ENCODE measurements at regions not wholly inside any gene's neighbourhood (a gene's known extent, or its start where the extent isn't known, plus 50 kb on each side); places are given as distances from the start of the nearest gene placed in this dataset.

- TF ChIP-seq, protein P1, sequence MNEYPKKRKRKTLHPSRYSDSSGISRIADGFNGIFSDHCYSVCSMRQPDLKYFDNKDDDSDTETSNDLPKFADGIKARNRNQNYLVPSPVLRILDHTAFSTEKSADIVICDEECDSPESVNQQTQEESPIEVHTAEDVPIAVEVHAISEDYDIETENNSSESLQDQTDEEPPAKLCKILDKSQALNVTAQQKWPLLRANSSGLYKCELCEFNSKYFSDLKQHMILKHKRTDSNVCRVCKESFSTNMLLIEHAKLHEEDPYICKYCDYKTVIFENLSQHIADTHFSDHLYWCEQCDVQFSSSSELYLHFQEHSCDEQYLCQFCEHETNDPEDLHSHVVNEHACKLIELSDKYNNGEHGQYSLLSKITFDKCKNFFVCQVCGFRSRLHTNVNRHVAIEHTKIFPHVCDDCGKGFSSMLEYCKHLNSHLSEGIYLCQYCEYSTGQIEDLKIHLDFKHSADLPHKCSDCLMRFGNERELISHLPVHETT (tag by site-specific recombination; IDR thresholded peaks at IDR 0.05), result no peak
- TF ChIP-seq ZNF624 (tag by site-specific recombination; IDR thresholded peaks at IDR 0.05), result no peak
- TF ChIP-seq ZNF175 (tag by site-specific recombination; IDR thresholded peaks at IDR 0.05), result no peak
- TF ChIP-seq ZNF423 (tag by site-specific recombination; IDR thresholded peaks at IDR 0.05), result no peak
- TF ChIP-seq ZBTB48 (tag by site-specific recombination; IDR thresholded peaks at IDR 0.05), result no peak
- TF ChIP-seq, protein P2, sequence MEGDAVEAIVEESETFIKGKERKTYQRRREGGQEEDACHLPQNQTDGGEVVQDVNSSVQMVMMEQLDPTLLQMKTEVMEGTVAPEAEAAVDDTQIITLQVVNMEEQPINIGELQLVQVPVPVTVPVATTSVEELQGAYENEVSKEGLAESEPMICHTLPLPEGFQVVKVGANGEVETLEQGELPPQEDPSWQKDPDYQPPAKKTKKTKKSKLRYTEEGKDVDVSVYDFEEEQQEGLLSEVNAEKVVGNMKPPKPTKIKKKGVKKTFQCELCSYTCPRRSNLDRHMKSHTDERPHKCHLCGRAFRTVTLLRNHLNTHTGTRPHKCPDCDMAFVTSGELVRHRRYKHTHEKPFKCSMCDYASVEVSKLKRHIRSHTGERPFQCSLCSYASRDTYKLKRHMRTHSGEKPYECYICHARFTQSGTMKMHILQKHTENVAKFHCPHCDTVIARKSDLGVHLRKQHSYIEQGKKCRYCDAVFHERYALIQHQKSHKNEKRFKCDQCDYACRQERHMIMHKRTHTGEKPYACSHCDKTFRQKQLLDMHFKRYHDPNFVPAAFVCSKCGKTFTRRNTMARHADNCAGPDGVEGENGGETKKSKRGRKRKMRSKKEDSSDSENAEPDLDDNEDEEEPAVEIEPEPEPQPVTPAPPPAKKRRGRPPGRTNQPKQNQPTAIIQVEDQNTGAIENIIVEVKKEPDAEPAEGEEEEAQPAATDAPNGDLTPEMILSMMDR (tag by site-specific recombination; IDR thresholded peaks at IDR 0.05), result no peak
- no peak for TF ChIP-seq ZNF140 (tag by site-specific recombination; IDR thresholded peaks at IDR 0.05)
- no peak for TF ChIP-seq ZNF776 (tag by site-specific recombination; IDR thresholded peaks at IDR 0.05; ENCODE audit: borderline replicate concordance)
- TF ChIP-seq TRIM28 (IDR thresholded peaks at IDR 0.05; ENCODE audit: borderline replicate concordance, low read length), result no peak
- TF ChIP-seq ZFP69B (tag by site-specific recombination; IDR thresholded peaks at IDR 0.05), result no peak
- no peak for TF ChIP-seq ZEB2 (tag by site-specific recombination; IDR thresholded peaks at IDR 0.05)
- no peak for TF ChIP-seq ZNF24 (tag by site-specific recombination; IDR thresholded peaks at IDR 0.05)
- no peak for TF ChIP-seq ZNF146 (tag by site-specific recombination; IDR thresholded peaks at IDR 0.05)
These were observed 256.9 kb downstream of the CDH26 start for GRCh38 chr20:60214901-60215815.

All from HEK293 (cell line).